GM19463 (cell line): ENCODE measurements at regions not wholly inside any gene's neighbourhood (a gene's known extent, or its start where the extent isn't known, plus 50 kb on each side); places are given as distances from the start of the nearest gene placed in this dataset.

Experiments used
- ATAC-seq: cut with Tn5 transposase; IDR thresholded peaks from one replicate; pipeline ENCODE4 v1.9.1; 2021; ENCODE audit warnings: mild to moderate bottlenecking, moderate library complexity; ENCODE audit not compliant: unreplicated experiment

DNA sequence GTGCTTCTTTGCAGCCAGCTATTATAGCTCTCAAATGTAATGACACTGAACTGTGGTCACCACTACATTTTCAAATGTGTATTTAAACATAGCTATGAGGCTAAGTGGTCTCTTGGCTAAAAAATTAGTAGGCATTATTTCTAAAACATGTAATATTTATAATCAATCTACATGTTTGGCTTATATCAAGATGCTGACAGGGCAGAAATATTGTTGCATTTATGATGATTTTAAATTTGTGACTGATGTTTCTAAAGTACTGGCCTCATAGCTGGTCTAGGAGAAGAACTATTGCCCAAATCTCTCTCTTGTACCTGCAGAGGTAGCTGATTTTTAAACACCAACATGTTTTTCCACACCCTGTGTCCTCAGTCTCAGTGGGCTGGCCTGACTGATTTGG, 298.2 kb downstream of the PAX1 start:
- ATAC-seq: no peak

DNA sequence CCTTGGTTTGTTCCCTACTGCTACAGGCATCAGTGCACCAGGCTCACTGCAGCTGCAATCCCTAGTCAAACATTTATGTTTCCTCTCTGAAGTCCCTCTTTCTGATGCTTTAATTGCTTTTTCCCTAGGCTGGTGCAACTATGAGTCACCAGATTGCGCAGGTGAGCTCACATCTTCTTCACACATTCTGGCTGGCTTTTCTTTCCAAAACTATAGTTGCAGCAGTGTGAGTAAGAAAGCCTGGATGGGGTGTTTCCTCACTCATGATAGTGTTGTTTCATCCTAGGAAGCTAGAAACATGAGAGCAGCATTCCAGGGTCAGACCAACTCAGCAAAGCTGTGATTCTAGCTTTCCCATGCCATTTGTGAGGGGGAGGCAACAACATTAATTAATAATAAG, 296.4 kb downstream of the PAX1 start:
- no peak for ATAC-seq

DNA sequence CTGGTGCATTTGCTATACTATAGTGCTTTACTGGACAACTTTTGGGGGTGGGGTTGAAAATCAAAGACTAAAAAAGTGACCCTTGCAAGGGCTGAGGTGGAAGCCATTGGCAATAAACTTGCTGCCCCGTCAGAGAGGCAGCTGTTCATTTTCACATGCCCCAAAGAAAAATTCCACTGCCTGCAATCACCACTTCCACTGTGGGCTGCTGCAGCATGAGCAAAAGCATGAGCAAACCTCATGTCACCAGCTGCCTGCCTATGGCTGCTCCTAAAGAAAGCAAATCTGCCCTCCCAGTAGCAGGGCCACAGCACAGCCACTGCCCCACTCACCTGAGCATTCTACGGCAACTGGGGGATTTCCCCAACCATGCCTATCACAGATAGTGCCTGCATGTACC, 290.0 kb downstream of the PAX1 start:
- ATAC-seq: no peak

DNA sequence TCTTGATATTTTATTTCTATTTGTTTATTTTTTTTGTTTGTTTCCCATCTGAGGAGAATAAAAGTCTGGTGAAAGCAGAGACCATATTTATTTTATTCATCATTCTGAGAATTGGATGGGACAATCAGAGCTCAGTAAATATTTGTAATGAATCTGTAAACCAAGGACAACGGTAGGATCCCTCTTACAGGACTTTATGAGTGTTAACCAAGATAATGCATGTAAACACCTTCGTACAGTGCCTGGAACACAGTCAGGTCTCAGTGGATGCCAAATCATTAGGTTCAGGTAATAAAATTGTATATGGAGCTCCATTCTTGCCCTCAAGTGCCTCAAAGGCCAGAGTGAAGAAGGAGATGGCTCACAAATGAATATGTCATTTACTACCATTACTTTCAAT, 288.7 kb downstream of the PAX1 start:
- ATAC-seq: no peak

DNA sequence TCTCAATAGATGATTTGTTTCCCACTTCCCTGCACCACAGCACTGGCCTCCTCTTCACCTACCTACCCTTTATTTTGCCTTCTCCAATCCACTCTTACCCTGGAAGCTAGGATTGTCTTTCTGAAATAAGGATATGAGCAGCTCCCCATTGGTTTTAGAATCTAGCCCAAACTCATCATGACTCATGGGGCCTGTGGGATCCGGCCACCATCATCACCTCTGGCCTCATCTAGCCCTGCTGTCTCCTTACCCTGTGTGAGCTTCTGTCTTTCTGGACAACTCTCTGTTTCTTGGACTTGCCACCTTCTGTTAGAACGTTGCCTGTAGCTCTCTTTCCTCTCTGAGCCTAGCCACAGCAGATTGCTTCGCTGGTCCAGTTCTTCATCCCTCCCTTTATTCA, 277.1 kb downstream of the PAX1 start:
- ATAC-seq: no peak

DNA sequence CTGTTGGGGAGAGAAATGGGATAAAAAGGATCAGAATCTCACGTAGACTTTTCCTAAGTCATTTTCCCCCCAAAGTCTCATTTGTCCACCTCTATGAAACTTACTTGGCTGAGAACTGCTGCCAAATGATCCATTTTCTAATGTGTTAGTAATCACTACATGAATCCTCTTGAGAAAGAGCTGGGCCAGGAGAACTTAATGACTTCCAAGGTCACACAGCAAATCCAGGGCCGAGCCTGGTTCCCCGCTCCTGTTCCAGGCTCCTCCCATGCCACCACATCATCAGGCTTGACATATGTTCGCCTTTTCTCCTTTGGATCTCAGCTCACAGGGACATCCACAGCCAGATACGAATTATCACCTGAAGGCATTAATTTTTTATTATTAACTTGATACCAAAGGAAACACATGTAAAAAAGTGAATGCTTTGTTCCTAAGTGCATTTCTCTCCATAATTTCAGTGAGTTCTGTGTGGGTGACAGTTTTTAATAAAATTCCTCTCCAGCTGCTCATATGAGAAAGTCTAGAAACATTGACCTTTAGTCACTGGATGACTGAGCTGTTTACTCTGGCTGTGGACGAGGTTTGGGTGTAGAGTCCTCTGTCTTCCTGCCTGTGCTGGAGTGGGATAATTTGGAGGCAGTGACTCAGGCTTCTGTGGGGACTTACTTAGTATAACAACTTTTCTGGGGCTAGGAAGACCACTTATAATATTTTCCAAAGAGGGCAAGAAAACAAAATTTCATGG, 276.3 kb downstream of the PAX1 start:
- ATAC-seq: no peak

DNA sequence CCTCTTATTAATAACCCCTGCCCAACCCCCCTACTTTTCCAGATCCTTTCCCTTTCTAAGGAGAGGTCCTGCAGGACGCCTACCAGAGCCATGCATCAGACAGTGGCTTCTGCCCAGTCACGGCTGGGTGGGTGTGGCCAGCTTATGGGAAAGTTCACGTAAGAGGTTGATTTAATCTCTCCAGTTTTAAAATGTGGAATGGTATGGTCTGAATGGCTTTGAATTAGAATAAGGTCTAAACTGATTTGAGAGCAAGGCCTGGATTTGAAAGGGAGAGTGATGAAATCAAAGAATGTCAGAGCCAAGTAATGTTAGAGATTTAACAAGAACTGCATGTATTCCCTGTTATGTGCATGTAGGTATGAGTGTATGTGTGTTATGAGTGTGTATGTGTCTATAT, 275.7 kb downstream of the PAX1 start:
- ATAC-seq: no peak

DNA sequence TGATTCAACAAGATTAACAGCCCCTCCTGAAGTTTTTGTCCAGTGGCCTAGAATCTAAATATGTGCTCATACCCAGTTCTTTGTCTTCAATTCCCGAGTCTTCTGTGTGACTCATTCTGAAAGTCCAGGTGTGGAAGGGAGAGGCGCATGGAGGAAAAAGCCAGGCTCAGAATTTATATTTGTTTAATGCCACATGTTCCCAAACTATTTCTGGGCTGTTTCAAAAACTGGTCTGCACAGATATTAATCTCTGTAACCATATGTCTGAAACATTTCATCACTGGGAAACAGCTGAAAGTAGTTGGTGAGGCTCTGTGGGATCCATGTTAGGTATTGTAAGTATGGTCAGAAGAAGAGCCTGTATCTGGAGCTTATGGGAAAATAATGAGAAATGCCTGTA, 266.0 kb downstream of the PAX1 start:
- no peak for ATAC-seq

DNA sequence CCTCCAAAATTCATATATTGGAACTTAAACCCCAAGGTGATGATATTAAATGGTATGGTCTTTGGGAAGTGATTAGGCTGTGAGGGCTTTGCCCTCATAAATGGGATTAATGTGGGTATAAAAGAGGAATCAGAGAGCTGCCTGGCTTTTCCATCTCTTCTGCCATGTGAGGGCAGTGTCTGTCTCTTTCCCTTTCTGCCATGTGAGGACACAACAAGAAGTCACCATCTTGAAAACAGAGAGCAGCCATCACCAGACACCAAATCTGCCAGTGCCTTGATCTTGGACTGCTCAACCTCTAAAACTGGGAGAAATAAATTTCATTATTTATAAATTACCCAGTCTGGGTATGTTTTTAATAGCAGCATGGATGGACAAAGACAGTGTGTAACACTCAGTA, 263.0 kb downstream of the PAX1 start:
- ATAC-seq: no peak

DNA sequence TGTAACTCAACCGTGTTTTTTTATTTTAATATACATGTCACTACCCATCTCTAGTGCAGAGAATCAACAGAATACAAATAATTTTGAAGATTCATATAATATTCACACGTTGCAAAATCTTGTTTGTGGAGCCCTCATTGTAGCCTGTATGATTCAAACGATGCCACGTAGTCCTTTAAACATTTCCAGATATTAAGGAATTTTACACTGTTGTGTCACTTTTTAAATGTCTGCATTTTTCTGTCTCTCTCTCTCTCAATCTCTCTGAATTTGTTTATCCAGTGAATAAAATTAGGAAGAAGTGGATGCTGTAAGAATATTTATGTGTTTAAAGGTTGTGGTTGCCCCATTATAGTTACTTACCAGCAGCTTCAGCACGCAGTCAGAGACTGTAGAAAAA, 262.0 kb downstream of the PAX1 start:
- ATAC-seq: no peak

DNA sequence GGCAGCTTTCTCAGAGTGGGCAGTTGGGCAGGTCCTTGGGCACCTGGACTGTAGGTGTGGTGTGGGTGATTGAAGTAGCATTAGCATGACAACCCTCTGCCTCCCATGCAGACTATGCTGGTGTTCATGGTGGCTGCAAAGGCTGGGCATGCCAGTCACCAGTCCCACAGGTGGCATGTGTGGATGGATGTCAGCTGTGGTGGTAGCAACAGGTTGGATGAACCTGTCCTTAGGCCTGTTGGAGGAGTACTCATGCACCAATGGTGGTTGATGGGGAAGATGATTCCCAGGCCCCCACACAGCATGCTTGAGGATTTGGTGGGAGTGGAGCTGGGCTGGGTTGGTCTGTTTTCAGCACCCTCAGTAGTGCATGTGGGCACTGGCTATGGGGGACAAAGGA, 251.1 kb downstream of the PAX1 start:
- ATAC-seq: no peak

DNA sequence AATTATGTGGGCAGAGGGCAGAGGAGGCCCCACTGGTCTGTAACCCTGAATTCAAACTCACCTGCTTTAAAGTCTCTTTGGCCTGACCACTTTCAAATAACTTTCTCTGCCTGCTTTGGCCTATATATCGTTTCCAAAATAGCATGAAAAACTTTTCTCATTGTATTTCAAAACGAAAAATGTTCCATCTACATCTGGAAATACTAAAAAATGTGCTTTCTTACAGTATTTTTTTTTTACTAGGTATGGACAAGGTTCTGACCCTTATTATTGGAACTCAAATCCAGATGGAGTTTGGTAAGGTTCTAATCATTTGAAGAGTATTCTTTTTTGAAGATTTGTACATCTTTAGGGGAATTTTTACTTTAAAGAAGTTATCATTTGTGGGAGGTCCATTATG, 241.9 kb downstream of the PAX1 start:
- no peak for ATAC-seq

DNA sequence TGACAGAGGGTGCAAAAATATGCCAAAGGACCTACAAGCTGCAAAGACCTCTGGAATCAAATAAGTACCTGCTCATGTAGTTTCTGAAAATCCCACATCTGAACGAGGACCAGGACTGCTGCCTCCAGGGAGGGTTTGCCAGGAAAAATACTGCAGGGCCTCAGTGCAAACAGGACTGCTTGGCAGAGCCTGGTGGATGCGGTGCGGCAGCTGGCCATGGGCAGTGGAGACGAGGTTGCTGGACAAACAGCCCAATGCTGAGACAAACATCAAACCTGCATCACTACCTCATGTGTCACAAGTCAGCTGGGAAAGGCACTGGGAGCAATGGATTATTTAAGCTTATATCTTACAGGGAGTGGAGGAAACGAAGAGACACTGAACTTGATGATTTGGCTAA, 238.8 kb downstream of the PAX1 start:
- ATAC-seq: no peak

DNA sequence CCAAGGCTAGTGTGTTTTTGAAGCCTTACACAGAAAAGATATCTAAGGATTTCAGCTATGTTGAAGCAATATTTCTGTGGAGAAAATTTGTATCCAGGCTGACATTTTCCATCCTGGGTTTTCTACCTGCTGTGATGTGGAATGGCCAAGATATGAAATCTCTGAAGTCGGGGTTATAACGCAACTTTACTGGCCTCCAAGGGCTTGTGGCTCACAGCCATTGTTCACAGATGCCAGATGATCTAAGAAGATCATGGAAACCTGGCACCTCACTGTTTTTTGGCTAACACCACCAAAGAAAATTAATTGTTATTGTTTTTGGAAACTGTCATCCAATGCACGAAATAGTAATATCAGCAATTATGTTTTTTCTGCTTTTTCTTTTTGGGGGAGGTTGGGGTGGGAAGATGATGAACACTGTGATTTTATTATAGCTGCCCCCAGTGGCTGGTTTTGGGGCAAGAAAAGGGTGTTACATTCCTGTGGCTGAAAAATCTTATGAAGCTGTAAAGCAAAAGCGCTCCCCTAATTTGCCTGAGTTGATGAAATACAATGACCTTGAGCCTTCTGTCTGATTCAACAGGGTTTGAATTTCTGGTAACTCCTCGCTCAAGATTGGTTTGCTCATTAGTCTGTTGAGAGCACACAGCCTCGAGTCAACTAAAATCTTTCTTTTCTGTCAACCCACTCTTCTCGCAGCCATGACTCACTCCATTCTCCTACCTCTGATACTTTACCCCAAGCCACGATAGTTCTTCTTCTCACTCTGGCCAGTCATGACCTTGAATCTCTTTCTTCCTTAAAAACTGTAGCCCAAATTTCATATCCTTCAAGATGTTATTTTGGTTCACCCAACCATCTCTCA, 236.7 kb downstream of the PAX1 start:
- ATAC-seq: no peak

DNA sequence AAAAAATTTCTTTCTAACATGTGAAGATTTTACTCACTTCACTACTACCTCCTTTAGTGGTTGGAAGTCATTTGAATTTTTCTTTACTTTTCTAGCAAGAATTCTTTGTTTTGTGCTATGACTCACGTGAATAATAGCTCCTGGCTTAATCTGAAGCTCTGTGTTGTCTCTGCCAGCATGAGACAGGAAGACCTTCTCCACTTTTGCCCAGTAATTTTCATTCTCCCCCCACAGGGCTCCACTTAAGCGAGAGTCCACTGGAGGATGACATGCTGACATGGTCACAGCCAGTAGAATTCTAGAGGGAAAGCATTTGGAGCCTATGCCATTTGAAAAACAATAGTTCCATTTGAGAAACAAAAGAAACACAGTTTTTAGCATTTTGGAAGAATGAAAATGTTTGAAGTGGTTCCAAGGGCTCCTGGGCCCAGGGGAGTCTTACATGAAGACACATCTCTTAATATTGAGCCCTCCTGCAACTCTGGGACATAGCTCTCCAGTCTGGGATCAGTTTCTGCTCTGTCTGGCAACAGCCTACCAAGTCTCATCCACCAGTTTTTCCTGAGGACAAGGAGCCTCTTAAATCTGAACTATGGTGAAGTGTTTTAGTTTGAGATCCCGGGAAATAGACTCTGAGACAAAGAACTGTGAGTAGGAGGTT, 231.4 kb downstream of the PAX1 start:
- ATAC-seq: no peak

DNA sequence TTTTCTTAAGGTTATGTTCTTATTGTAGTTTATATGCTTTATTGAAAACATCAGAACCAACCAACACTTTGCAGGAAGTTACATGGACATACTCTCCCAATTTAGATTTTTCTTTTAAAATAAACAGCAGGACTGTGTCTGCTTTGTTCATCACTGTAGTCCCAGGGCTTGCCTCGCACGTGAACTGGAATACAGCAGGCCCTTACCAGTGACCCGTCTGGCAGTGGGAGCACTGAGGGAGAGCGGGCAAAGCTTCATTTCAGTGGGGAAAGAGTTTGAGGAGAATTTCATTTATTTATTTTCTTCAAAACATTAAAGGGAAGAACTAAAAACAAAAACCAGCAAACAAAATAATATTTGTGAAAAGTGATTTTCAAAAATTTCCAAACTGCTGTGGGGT, 230.8 kb downstream of the PAX1 start:
- no peak for ATAC-seq

DNA sequence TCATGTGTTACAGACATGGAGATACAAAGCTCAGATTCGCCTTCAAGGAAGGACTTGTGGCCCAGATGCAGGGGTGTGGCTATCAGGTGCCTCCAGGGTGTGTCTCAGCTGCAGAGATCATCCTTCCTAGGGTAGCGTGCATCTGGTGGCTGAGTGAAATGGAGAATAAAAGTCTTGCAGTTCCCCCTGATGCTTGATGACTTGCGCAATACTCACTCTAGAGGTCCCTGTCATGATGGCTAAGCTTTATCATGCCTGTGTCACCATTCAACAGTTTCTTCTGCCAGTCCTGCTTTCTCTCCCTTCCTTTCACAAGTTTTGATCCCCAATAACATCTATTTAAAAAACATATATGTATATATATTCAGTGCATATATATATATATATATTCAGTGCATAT, 228.1 kb downstream of the PAX1 start:
- ATAC-seq: no peak

DNA sequence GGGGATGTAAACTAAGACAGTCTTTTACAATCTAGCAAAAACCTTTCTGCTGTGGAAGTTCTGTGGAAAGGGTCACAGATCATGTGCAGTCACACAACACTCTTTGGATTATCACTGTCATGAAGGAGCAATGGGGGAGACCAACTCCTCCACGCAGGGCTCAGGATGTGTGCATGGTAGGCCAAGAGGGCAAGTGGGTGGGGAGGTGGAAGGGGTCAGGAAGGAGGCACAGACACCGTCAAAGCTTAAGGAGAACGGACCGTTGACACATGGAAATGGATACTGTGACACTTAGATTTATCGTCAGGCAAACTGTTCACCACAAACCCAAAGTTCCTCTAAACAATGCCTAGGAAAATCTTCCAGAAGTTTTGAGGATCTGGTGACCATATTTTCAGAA, 215.8 kb downstream of the PAX1 start:
- ATAC-seq: no peak

DNA sequence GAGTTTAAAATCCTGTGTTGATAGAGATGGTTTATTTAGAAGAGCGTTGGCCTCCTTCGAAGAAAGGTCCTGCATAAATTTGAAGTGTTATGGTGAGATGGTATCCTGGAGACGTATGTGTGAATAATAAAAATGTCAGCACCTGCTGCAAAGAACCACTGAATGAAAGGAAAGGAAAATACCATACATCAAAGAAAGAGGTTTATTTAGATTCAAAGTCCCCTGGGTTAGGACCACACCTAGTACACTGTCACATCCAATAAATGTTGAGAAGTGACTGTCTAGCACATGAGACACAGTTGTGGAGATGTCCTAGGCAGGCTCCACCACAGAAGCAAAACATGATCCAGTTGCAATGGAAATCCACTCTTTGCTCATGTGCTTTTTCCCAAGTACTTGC, 214.7 kb downstream of the PAX1 start:
- ATAC-seq: no peak

DNA sequence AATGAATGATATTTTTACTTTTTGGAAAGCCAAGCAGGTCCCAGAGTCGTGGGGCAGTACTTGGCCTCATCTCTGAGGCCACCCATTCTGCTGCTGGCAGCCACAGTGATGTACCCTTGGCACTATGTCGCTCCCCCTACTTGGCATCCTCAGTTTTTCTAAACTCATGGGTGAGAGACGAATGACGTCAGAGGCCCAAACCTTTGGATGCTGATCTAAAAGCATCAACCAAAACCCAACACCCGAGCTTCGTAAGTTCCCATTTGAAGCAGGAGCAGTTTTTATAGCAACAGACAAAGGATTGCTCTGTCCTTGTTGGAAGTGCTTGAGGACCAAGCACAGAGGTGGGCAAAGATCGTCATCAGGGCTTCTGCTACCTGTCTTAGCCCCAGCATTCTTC, 212.9 kb downstream of the PAX1 start:
- no peak for ATAC-seq

DNA sequence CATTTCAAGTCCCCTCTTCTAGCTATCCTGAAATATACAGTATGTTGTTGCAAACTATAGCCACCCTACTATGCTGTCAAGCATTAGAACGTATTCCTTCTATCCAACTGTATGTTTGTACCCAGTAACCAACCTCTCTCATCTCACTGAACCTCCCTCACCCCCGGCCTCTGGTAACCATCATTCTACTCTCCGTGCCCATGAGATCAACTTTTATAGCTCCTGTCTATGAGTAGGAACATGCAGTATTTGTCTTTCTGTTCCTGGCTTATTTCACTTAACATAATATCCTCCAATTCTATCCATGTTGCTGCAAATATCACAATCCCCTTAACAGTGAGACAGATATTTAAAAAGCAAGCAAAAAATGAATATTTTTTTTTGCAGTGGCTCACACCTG, 196.9 kb downstream of the PAX1 start:
- ATAC-seq: no peak
